ENCODE measurements at regions not wholly inside any gene's neighbourhood (a gene's known extent, or its start where the extent isn't known, plus 50 kb on each side); places are given as distances from the start of the nearest gene placed in this dataset.
"Not testable (repeated sequence)": the region's sequence is repeated elsewhere in the genome, so short reads cannot be mapped to it uniquely, and the experiment has no call there.

DNA sequence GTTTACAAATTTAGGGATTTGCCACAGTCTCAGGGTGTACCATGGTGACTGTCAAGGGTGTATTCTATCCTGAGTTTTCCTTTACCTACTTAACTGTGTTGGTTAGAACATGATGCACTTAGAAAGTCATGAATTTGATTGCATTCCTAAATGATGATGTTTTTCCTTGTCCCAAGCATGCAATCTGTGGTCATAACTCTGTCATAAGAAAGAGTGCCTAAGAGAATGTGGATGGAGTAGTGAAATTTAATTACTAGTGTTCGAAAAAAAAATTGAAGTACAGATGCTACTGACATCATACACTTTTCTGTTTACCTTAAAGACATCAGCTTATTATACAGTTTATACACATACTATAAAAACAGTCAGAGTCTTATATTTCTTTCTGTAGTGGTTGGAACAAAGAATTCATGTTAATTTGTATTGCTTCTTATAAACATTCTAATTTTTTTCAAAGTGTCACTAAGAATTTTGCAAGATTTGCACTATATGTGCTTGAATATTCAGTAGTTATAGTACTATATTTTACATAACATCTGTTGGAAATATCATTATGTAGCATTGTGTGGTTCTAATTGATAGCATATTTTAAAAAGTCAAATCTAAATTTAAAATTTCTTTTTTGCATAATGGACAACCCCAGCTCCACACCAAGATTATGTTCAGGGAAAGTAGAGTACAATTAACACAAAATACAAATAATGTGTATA lies 231.3 kb upstream of the KCNMB2 start:
- no peak for DNase-seq

DNA sequence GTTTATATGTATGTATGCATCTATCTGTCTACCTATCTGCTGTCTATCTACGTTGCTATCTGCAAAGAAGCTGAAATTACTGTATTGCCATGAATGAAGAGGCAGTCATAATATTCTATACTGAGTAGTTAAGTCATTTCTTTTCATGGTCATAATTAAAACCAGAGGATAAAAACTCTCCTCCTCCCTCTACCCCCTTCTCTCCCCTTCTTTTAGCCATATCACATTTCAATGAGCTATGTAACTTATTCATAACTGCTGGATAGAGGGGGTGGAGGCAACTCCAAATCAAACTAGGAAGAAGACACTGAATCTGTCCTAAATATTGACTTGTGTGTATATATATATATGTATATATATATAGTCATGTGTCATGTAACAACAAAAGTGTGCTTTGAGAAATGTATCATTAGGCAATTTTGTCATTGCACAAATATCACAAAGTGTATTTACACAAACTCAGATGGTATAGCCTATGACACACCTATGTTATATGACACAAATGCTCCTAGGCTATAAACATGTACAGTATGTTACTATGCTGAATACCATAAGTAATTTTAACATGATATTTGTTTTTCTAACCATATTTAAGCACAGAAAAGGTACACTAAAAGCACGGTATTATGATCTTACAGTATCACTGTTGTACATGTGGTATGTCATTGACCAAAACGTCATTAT lies 229.7 kb upstream of the KCNMB2 start:
- DNase-seq = no peak

DNA sequence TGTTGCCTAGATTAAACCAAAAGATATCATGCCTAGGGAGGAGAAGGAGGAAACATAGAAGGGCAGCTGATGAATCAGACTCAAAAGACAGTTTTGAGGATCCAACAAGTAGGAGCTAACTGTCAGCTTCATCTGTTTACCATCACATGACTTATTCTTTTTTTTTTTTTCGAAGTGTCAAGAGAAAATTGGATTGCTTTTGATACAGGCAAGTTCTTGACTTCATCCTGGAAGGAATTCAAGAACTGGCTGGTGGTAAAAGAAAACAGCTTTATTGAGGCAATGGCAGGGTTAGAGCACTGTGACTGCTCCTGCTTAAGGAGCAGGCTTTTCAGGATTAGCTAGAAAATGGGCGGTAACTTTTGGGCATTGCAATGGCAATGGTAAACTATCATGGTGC lies 227.5 kb upstream of the KCNMB2 start:
- no peak for DNase-seq

DNA sequence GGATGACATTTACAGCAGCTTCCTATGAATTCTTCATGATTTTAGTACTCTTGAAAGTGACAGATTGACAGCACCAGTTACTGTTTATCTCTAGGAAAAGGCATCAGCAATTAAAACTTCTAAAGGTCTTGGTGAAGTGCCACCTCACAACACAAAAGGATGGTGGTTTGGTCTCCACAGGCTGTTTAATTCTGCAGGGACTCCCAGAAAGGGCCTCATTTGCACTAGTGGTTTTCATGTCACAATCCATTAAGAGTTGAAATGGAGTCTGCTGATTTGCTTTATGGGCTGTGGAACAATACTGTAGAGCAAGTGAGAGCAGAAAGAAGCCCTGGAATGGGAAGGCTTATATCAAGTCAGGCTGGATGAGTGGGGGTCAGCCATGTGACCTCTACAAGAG lies 225.3 kb upstream of the KCNMB2 start:
- DNase-seq = no peak

DNA sequence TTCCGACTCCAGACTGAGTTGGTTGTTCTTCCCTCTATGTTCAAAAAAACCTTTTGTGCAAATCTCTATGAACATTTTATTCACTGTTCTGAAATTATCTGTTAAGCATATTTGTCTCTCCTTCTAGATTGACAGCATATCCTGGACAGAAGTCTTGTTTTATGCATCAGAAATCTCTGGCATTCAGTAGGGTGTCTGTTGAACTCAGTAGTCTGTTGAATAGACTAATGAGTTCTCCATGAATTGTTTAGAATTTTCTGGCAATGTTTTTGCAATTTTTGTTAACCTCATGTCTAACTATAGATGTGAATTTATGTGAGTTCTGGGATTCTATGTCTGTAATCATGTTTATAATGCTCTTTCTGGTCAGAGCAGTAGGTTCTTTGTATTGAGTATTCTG lies 222.5 kb upstream of the KCNMB2 start:
- no peak for DNase-seq

- no peak for DNase-seq
Observed at GRCh38 chr3:178318340-178318739, 217.9 kb upstream of the KCNMB2 start.

- no peak for DNase-seq
Observed at GRCh38 chr3:178318941-178319816, 217.1 kb upstream of the KCNMB2 start.

GRCh38 chr3:178320456-178321351 lies 215.5 kb upstream of the KCNMB2 start:
- DNase-seq = no peak

- DNase-seq = no peak
Observed at GRCh38 chr3:178324356-178324755, 211.9 kb upstream of the KCNMB2 start.

DNA sequence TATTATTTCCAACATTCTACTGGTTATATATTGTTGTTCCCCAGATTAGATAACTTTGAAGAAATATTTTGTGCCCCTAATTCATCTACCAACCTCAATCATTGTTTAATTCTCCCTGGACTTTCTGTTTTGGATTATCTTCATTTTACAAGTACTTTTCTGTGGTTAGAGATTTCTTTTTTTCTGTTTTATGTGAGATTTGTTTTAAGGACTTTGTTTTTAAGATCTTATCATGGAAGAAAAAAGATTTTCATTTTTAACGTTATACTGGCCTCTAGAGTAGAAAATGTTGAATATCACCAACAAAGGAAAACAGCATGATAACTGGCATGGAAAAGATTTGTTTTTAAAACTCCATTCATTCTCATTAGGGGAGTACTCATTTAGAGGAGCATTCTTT lies 210.9 kb upstream of the KCNMB2 start:
- DNase-seq = no peak

DNA sequence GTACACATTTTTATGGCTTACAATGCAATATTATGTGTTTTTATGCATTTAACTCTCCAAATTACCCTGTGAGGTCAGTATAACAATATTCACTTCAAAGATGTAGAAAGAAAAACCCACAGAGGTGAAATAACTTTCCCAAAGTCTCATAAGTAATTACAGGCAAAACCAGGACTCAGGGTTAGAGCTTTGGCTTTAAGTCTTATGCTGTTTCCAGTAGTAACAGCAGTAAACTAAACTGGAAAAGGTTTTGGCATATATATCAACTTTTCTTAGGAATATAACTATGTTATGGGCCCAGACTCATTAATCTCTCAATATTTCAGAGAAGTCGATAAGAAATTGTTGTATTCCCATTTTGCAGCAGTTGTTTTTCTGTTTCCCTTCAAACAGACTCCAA lies 206.3 kb upstream of the KCNMB2 start:
- no peak for DNase-seq

DNA sequence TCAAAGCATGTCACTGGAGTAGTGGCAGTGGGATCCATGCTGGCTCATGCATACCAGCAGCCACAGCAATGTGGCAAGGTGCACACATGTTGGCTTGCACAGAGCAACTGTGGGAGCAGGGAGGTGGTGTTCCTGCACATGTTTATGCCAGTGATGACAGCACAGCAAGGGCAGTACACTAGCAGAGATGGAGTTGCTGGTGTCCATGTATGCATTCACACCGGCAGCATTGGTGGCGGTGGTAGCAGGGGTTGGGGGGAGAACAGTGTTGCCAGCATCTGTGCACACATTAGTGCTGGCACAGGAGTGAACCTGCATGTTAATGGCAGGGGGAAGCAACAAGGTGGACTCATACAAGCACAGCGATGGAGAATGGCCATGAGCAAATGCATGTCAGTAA lies 202.0 kb upstream of the KCNMB2 start:
- no peak for DNase-seq

DNA sequence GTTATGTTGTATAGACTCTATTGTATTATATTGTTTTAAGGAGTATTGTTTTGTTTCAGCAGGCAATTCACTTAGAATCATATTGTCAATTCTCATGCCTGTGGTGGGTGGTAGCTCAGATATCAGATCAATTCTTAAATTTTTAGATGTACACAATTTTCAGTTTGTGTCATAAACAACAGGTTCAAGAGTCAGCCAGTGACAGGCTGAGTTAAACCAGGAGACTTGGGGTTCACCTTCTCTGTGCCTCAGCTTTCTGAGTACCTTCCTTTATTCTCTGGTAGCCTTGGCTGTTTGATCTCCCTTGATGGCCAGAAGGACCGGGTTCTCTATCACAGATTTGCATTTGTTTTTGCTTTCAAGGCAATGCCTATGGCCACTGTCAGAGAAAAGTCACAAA lies 199.9 kb upstream of the KCNMB2 start:
- DNase-seq = no peak

DNA sequence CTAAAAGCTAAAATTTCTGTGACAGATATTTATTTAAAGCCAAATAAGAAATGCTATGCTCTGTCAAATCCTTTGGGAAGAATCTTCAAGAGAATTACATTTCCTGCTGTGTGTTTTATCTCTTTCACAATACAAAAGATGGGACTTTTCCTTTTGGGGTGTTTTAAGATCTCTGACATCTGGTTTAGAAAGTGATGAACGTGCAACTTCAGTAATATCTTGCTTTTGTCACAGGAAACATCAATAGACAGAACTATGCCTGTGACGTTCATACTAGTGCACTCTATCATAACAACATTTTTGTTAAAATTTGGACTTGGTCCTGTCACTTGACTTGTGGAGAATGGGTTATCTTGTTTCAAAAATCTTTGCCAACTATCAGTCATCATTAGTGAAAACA lies 195.7 kb upstream of the KCNMB2 start:
- DNase-seq = no peak

- DNase-seq = no peak
Observed at GRCh38 chr3:178341636-178342035, 194.6 kb upstream of the KCNMB2 start.

- no peak for DNase-seq
Observed at GRCh38 chr3:178342111-178342510, 194.1 kb upstream of the KCNMB2 start.

DNA sequence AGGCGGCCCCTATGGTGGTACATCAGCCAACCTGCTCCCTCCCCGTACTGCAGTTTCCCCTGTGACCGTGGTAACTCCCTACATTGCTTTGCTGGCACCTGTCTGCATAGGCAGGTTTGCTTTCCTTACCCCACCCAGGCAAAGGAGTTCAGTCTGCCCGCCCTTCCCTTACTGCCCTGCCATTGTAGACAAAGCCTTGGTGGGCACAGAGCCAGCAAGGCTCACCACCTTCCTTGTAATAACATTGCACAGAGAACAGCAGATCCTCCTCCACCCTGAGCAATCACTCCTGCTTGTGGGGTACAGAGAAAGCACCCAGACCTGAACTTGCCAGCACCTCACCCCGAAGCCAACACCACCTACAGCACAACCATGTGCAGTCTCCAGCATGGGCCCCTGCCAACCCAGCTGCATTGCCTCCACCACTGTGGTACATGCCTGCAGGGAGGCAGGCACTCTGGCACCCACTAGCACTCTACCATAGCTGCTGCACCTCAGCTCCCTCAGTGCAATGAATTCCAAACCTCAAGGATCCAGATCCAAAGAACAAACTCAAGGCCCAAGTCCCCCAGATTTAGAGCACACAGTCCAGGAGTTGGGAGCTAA lies 192.7 kb upstream of the KCNMB2 start:
- no peak for DNase-seq

GRCh38 chr3:178345944-178346343 lies 190.3 kb upstream of the KCNMB2 start:
- DNase-seq = no peak

DNA sequence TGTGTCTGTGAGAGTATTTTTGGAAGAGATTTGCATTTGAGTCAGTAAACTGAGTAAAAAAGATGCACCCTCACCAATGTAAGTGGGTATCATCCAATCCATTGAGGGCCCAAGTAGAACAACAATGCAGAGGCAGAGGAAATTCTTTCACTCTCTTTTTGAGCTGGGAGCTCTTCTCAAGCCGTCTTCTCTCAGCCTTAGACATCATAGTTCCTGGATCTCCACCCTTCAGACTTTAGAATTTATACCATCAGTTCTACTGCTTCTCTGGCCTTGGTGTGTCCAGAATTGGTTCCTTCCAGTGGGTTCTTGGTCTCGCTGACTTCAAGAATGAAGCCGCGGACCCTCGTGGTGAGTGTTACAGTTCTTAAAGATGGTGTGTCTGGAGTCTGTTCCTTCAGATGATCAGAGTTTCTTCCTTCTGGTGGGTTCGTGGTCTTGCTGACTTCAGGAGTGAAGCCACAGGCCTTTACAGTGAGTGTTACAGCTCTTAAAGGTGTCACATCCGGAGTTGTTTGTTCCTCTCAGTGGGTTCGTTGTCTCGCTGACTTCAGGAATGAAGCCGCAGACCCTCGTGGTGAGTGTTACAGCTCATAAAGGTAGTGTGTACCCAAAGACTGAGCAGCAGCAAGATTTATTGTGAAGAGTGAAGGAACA lies 187.5 kb upstream of the KCNMB2 start:
- not testable (repeated sequence) for DNase-seq

DNA sequence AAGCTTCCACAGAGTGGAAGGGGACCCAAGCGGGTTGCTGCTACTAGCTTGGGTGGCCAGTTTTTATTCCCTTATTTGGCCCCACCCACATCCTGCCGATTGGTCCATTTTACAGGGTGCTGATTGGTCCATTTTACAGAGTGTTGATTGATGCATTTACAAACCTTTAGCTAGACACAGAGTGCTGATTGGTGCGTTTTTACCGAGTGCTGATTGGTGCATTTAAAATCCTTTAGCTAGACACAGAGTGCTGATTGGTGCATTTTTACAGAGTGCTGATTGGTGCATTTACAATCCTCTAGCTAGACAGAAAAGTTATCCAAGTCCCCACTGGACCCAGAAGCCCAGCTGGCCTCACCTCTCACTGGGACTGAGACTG lies 187.0 kb upstream of the KCNMB2 start:
- DNase-seq = not testable (repeated sequence)

- no peak for DNase-seq
Observed at GRCh38 chr3:178350763-178351162, 185.5 kb upstream of the KCNMB2 start.

Data from SW 1271 (cell line).